Natural killer cell (primary cell): ENCODE measurements at regions not wholly inside any gene's neighbourhood (a gene's known extent, or its start where the extent isn't known, plus 50 kb on each side); places are given as distances from the start of the nearest gene placed in this dataset.
"Not testable (repeated sequence)": the region's sequence is repeated elsewhere in the genome, so short reads cannot be mapped to it uniquely, and the experiment has no call there.

ENCODE experiments used
- ATAC-seq, 3 donors: fragments of 150-1000 bp in 2 of 3; fragments of 200-7000 bp in 1 of 3; cut with Tn5 transposase; 1 replicate in 1 of 3; 2 replicates in 2 of 3; pipeline ENCODE4 v1.10.0; 2021; ENCODE audit warnings: mild to moderate bottlenecking in 2 of 3, moderate library complexity in 2 of 3
- DNase-seq, 2 donors: peaks; one replicate each; pipeline versions ENCODE4 v3.0.0 to v3.0.0-alpha.2; 2013 to 2021; ENCODE audit warnings: mixed read lengths in 1 of 2
- H3K27ac ChIP-seq: one replicate; pipeline ENCODE4 v1.5.1; 2013; ENCODE audit warnings: mild to moderate bottlenecking, low read length
- H3K27me3 ChIP-seq: one replicate; pipeline ENCODE4 v1.6.1; 2013; ENCODE audit warnings: low read length; ENCODE audit not compliant: control insufficient read depth, insufficient read depth
- H3K36me3 ChIP-seq: one replicate; pipeline ENCODE4 v1.6.1; 2013; ENCODE audit warnings: low read length; ENCODE audit not compliant: control insufficient read depth, insufficient read depth
- H3K4me1 ChIP-seq: one replicate; pipeline ENCODE4 v1.6.1; 2013; ENCODE audit warnings: low read length; ENCODE audit not compliant: control insufficient read depth, insufficient read depth
- H3K4me3 ChIP-seq: one replicate; pipeline ENCODE4 v1.5.1; 2013; ENCODE audit warnings: low read length
- H3K9me3 ChIP-seq: one replicate; pipeline ENCODE4 v1.6.1; 2013; ENCODE audit warnings: low read length; ENCODE audit not compliant: control insufficient read depth, insufficient read depth
- H3K27ac Mint-ChIP-seq, 2 donors: one replicate each; pipeline ENCODE4 v1.8.0; 2022; ENCODE audit warnings: mild to moderate bottlenecking in 2 of 2, mixed read lengths in 2 of 2, moderate library complexity in 1 of 2
- H3K27me3 Mint-ChIP-seq, 2 donors: one replicate each; pipeline ENCODE4 v1.8.0; 2022; ENCODE audit warnings: low read depth in 2 of 2, mixed read lengths in 2 of 2
- H3K36me3 Mint-ChIP-seq: one replicate; pipeline ENCODE4 v1.8.0; 2022; ENCODE audit warnings: mixed read lengths
- H3K4me1 Mint-ChIP-seq, 2 donors: one replicate each; pipeline ENCODE4 v1.8.0; 2022; ENCODE audit warnings: mixed read lengths in 2 of 2
- H3K4me3 Mint-ChIP-seq: one replicate; pipeline ENCODE4 v1.8.0; 2022; ENCODE audit warnings: mild to moderate bottlenecking, moderate library complexity, mixed read lengths
- H3K9me3 Mint-ChIP-seq, 2 donors: one replicate each; pipeline ENCODE4 v1.8.0; 2022; ENCODE audit warnings: mixed read lengths in 2 of 2
- WGBS: methylation state at CpG from one replicate; pipeline ENCODE4 v1.1.7; 2013; ENCODE audit warnings: missing lambda C conversion rate; ENCODE audit not compliant: insufficient coverage; 5-methylcytosine and 5-hydroxymethylcytosine counted together
- intact Hi-C: fragments of 100-400 bp; cut with micrococcal nuclease; formaldehyde crosslinking; loops from one replicate; pipeline ENCODE4 v1.14.2; 2022
- TF ChIP-seq, protein P1 (sequence below): fragments of 200-600 bp; IDR thresholded peaks from one replicate; pipeline ENCODE4 v1.8.0; 2022; ENCODE audit warnings: antibody characterized with exemption

DNA sequence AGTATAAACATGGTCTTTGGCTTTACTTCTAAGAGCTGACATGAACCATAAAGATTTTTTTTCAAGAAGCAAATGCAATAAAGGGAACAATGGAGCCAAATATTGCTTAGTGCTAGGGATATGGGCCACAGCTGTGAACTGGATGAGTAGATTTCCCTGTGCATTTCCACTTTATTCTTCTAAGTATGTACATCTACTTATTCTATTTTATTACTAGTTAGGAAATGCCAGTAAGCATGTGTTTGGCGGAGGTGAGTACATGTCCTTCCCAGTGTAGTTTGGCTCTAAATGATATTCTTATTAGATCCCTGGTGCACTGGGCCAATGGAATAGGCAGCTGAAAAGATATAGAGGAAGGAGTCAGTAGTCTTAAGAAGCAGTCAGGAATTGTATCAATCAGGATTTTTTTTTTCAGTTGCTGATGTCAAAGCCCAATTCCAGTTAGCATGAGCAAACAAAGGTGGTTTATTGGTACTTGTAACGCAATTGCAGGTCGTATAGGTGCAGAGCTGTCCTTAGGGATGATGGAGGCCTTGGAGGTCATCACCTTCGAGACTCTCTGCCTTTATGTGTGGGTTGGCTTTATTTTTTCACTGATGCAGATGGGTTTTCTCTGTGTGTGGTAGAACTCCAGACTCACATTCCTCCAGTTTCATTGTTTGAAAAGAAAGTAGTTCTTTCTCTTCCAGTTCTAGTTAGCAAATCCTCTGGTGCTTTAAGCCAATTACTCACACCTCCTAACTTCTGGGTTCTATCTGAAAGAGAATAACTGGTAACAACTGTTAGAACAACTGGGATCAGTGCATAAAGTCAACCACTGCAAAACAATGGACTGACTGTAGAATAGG is 139.0 kb upstream of the LRIG3 start:
- H3K27me3 ChIP-seq = no peaks in the 10 kb centered on the region
- WGBS = 76% methylated on average over 4 of the region's 4 CpGs
- H3K36me3 Mint-ChIP-seq = no peaks in the 10 kb centered on the region
- H3K4me3 ChIP-seq = no peak overlapping the region
- intact Hi-C loops = no loop called here
- H3K9me3 ChIP-seq = no peaks in the 10 kb centered on the region
- H3K4me1 Mint-ChIP-seq = no peaks in the 10 kb centered on the region
- peaks cover 4 to 6% of the 10 kb centered on the region in 2 donors for H3K9me3 Mint-ChIP-seq
- no peak overlapping the region for H3K27ac Mint-ChIP-seq
- no peak overlapping the region for H3K27ac ChIP-seq
- H3K4me3 Mint-ChIP-seq = no peak overlapping the region
- H3K36me3 ChIP-seq = no peaks in the 10 kb centered on the region
- TF ChIP-seq, protein P1, sequence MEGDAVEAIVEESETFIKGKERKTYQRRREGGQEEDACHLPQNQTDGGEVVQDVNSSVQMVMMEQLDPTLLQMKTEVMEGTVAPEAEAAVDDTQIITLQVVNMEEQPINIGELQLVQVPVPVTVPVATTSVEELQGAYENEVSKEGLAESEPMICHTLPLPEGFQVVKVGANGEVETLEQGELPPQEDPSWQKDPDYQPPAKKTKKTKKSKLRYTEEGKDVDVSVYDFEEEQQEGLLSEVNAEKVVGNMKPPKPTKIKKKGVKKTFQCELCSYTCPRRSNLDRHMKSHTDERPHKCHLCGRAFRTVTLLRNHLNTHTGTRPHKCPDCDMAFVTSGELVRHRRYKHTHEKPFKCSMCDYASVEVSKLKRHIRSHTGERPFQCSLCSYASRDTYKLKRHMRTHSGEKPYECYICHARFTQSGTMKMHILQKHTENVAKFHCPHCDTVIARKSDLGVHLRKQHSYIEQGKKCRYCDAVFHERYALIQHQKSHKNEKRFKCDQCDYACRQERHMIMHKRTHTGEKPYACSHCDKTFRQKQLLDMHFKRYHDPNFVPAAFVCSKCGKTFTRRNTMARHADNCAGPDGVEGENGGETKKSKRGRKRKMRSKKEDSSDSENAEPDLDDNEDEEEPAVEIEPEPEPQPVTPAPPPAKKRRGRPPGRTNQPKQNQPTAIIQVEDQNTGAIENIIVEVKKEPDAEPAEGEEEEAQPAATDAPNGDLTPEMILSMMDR = no peak
- no peaks in the 10 kb centered on the region for H3K4me1 ChIP-seq
- no peak for ATAC-seq
- no peak for DNase-seq
- no peaks in the 10 kb centered on the region for H3K27me3 Mint-ChIP-seq

DNA sequence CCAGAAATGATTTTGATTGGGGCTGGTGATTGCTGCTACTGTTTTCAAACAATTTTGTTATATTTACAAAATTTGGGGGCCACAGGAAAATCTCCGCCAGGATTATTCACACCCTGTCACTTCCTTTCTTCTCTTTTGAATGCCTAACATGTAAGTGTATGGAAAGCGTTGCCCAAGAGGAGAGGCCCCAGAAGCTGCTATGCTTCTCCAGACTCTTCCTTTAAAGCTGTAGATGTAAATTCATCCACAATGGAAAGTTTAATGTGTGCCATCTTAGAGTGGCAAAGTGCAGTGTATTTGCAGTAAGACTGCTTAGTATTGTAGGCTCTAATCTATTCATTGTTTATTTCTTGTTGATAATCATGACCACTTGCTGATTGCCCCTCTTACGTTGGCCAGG is 136.7 kb upstream of the LRIG3 start:
- H3K9me3 Mint-ChIP-seq = peaks cover 6 to 8% of the 10 kb centered on the region in 2 donors
- Histone ChIP-seq H3K27ac (no peak overlapping the region), H3K4me3 (no peak overlapping the region), H3K4me1 (no peaks in the 10 kb centered on the region), H3K36me3 (no peaks in the 10 kb centered on the region), H3K27me3 (no peaks in the 10 kb centered on the region), H3K9me3 (no peaks in the 10 kb centered on the region)
- no peak overlapping the region for H3K27ac Mint-ChIP-seq
- no peaks in the 10 kb centered on the region for H3K36me3 Mint-ChIP-seq
- no peak for DNase-seq
- intact Hi-C loops = no loop called here
- H3K4me1 Mint-ChIP-seq = no peaks in the 10 kb centered on the region
- no peak for ATAC-seq
- H3K27me3 Mint-ChIP-seq = no peaks in the 10 kb centered on the region
- 75% methylated on average over 3 of the region's 3 CpGs for WGBS
- TF ChIP-seq, protein P1 = no peak
- H3K4me3 Mint-ChIP-seq = no peak overlapping the region

DNA sequence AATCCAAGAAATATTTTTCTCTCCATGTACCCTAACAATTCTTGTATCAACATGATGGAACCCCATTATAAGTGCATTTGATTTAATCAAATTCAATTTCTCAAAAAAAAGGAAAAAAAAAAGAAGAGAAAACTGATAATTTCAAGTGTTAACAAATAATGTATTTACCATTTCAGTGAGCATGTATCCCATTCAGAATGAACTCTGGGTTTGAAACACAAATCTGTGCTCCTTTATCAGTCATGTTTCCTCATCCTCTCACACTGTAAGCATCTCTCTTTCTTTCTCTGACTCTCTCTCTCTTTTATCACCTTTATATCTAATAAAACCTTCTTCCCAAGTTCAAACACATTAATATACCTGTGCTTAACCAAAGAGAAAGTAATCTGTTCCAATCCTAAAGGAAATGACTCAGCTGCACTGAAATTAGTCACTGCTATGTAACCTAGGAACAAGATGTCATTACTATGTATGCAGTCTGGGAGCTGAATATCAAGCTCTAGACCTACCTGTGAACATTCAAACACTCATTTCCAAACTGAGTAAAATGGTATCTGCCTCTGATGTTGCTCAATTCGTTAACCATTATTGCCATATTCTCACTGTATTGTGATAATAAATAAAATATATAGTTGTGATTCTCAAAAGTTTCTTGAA is 135.0 kb upstream of the LRIG3 start:
- H3K4me1 ChIP-seq = no peaks in the 10 kb centered on the region
- H3K27ac ChIP-seq = no peak overlapping the region
- no peaks in the 10 kb centered on the region for H3K27me3 ChIP-seq
- H3K4me3 ChIP-seq = no peak overlapping the region
- DNase-seq (no peak), ATAC-seq (no peak)
- no CpG with 5 or more reads among the region's 1 CpG for WGBS
- TF ChIP-seq, protein P1 = no peak
- Mint-ChIP-seq H3K36me3 (no peaks in the 10 kb centered on the region), H3K27me3 (no peaks in the 10 kb centered on the region), H3K4me3 (no peak overlapping the region), H3K9me3 (peaks cover 8% of the 10 kb centered on the region in 2 donors), H3K27ac (no peak overlapping the region), H3K4me1 (no peaks in the 10 kb centered on the region)
- H3K9me3 ChIP-seq = no peaks in the 10 kb centered on the region
- H3K36me3 ChIP-seq = no peaks in the 10 kb centered on the region
- intact Hi-C loops = no loop called here

DNA sequence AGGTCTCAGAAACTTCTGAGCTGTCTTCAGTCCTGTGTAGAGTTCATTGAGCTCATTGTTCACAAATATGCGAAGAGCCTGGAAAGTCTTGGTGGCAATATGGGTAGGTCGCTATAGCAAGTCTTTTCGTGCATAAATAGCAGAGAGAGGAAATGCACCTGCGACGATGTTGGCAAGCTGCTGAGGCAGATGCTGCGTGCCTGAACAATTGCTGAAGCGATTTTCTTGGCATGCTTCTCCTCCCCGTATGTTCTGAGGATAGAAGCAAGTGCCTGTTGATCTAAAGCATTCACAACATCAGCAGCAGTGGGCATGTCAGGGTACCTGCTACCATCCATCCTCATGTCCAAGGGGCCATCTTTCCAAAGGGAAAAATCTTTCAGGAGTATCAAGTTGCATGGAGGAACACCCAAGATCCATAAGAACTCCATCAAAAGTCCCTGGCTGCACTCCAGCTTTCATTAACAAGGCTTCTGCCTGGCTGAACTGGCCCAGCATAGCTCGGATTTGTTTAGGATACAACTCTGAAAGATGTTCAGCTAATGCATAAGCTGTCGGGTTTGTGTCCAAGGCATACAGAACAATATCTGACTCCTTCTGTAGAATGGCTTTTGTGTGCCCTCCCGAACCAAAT is 133.1 kb upstream of the LRIG3 start:
- H3K4me3 Mint-ChIP-seq, H3K27me3 Mint-ChIP-seq, H3K36me3 ChIP-seq, H3K9me3 ChIP-seq, intact Hi-C loops, H3K4me1 Mint-ChIP-seq, H3K36me3 Mint-ChIP-seq, DNase-seq, H3K4me1 ChIP-seq, H3K9me3 Mint-ChIP-seq, H3K27ac Mint-ChIP-seq, H3K27ac ChIP-seq, H3K4me3 ChIP-seq, ATAC-seq, H3K27me3 ChIP-seq: not testable (repeated sequence)
- 88% methylated on average over 11 of the region's 11 CpGs for WGBS
